ENCODE measurements at regions not wholly inside any gene's neighbourhood (a gene's known extent, or its start where the extent isn't known, plus 50 kb on each side); places are given as distances from the start of the nearest gene placed in this dataset.

GRCh38 chr11:70771099-70771885 is 373.0 kb downstream of the CTTN start (continued):
- TF ChIP-seq CTBP1 (IDR thresholded peaks at IDR 0.05; ENCODE audit: borderline replicate concordance) (no peak), CLOCK (CRISPR knock-in tag; IDR thresholded peaks at IDR 0.05; ENCODE audit: borderline replicate concordance) (no peak), NCOA2 (IDR thresholded peaks at IDR 0.05; ENCODE audit: partially characterized antibody in 2 of 2) (no peak), ZBTB2 (IDR thresholded peaks at IDR 0.05) (no peak), FOXO4 (CRISPR knock-in tag; IDR thresholded peaks at IDR 0.05) (no peak)

Data from K562 (cell line).